Spleen (tissue), 11 donors: ENCODE measurements at regions not wholly inside any gene's neighbourhood (a gene's known extent, or its start where the extent isn't known, plus 50 kb on each side); places are given as distances from the start of the nearest gene placed in this dataset.
A peak's percentile ranks its signal among the peaks of the same experiment; 100 is the strongest.
"Not testable (repeated sequence)": the region's sequence is repeated elsewhere in the genome, so short reads cannot be mapped to it uniquely, and the experiment has no call there.

Experiments used
- DNase-seq: peaks from one replicate; pipeline ENCODE4 v3.0.0-alpha.2; 2020
- H3K27ac ChIP-seq, 8 donors: fragments of 200-600 bp; sonication (generic) in 7 of 8; 1 replicate in 4 of 8; 2 replicates in 4 of 8; pipeline versions ENCODE4 v1.5.0 to v1.8.0; 2016 to 2021; ENCODE audit warnings: inconsistent platforms in 4 of 8, mild to moderate bottlenecking in 4 of 8, moderate library complexity in 1 of 8
- H3K27me3 ChIP-seq, 7 donors: fragments of 200-600 bp; sonication (generic) in 6 of 7; replicated peaks in 1 of 7; 1 replicate in 4 of 7; 2 replicates in 3 of 7; pipeline versions ENCODE4 v1.5.0 to v1.8.0; 2016 to 2021; ENCODE audit warnings: inconsistent platforms in 3 of 7, mild to moderate bottlenecking in 1 of 7
- H3K36me3 ChIP-seq, 6 donors: fragments of 200-600 bp; sonication (generic) in 5 of 6; 1 replicate in 4 of 6; 2 replicates in 2 of 6; pipeline versions ENCODE4 v1.5.0 to v1.8.0; 2016 to 2021; ENCODE audit warnings: inconsistent platforms in 2 of 6
- H3K4me1 ChIP-seq, 6 donors: fragments of 200-600 bp; sonication (generic) in 5 of 6; 1 replicate in 3 of 6; 2 replicates in 3 of 6; pipeline versions ENCODE4 v1.5.0 to v1.8.0; 2016 to 2021; ENCODE audit warnings: inconsistent platforms in 3 of 6
- H3K4me3 ChIP-seq, 8 donors: fragments of 200-600 bp; sonication (generic) in 7 of 8; 1 replicate in 4 of 8; 2 replicates in 4 of 8; pipeline versions ENCODE4 v1.5.0 to v1.8.0; 2016 to 2021; ENCODE audit warnings: inconsistent platforms in 4 of 8, mild to moderate bottlenecking in 4 of 8, moderate library complexity in 2 of 8
- H3K9me3 ChIP-seq, 8 donors: fragments of 200-600 bp; sonication (generic) in 7 of 8; 1 replicate in 4 of 8; 2 replicates in 4 of 8; pipeline versions ENCODE4 v1.5.0 to v1.8.0; 2016 to 2021; ENCODE audit warnings: inconsistent platforms in 4 of 8
- POLR2A ChIP-seq, 3 donors: fragments of 450-650 bp; IDR thresholded peaks; one replicate each; pipeline ENCODE4 v1.5.1; 2017; ENCODE audit warnings: antibody characterized with exemption in 3 of 3, mild to moderate bottlenecking in 1 of 3
- POLR2AphosphoS5 ChIP-seq, 3 donors: sonication (generic); formaldehyde crosslinking; IDR thresholded peaks; one replicate each; pipeline ENCODE4 v1.5.1; 2017; ENCODE audit warnings: antibody characterized with exemption in 3 of 3
- WGBS, 5 donors: extraction: QIAGEN DNeasy Blood & Tissue Kit in 3 of 5; methylation state at CpG; one replicate each; pipeline versions ENCODE4 v1.1.5 to v1.1.7; 2013 to 2018; 5-methylcytosine and 5-hydroxymethylcytosine counted together
- intact Hi-C: fragments of 100-400 bp; cut with DNase I; formaldehyde crosslinking; loops from one replicate; pipeline ENCODE4 v1.15.0; 2023; ENCODE audit warnings: low total_unique reads
- TF ChIP-seq, protein P1 (sequence below), 11 experiments: fragments of 200-600 bp in 7 of 11; fragments of 450-650 bp in 4 of 11; sonication (generic) in 4 of 11; IDR thresholded peaks in 8 of 11; conservative IDR thresholded peaks in 3 of 11; 1 replicate in 7 of 11; 2 replicates in 4 of 11; pipeline versions ENCODE4 v1.4.0 to v1.8.0; 2016 to 2021; ENCODE audit warnings: antibody characterized with exemption in 11 of 11, inconsistent platforms in 4 of 11, mild to moderate bottlenecking in 1 of 11
- donor health status: healthy with polysubstance abuse.
- donor health status: DM: no; HTN: no; CAD: no; lungs with moderate emphysema.
- donor health status: DM: no; HTN: no; CAD: no.
- donor health status: Bipolar disorder and iron deficiency.
- donor health status: healthy.
- donor health status: DM: no; HTN: no; CAD: no.
- donor health status: DM: yes; HTN: yes; CAD: no.

DNA sequence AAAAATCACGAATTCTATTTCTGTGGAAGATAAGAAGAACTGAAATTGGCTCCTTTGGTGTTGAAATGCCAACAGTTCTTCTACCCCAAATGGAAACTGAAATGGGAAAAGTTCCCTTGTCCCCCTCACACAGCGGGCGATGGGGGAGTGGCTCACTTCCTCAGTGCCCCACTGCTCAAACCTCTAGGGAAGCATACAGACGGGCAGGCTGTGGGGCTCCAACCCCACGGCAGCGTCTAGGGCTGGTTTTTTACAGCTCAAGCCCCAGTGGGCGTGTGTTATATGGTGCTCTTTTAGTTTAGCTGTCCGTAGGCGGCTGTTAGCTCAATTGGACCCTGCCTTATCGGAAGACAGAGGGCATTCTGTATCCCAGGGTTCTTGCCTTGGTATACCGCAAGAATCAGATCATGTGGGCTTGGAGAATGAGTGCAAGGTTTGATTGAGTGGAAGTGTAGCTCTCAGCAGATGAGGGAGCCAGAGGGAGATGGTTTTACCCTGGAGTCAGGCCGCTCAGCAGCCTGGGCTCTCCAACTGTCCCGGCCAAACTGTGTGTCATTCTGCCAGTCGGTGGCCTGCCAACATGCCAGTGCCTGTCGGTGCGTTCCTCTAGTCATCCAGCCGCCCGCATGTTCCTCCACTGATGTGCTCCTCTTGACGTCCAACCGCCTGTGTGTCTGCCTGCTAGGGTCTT lies 166.3 kb upstream of the ZNF608 start:
- intact Hi-C loops = no loop called here
- peaks cover 0 to 26% (median 12%) of the 10 kb centered on the region in 6 donors for H3K4me1 ChIP-seq
- 85 to 96% (median 88%) methylated on average over 17 to 20 of the region's 20 CpGs for WGBS, 5 donors
- H3K9me3 ChIP-seq = no peaks in the 10 kb centered on the region
- no peak for DNase-seq
- TF ChIP-seq, protein P1, sequence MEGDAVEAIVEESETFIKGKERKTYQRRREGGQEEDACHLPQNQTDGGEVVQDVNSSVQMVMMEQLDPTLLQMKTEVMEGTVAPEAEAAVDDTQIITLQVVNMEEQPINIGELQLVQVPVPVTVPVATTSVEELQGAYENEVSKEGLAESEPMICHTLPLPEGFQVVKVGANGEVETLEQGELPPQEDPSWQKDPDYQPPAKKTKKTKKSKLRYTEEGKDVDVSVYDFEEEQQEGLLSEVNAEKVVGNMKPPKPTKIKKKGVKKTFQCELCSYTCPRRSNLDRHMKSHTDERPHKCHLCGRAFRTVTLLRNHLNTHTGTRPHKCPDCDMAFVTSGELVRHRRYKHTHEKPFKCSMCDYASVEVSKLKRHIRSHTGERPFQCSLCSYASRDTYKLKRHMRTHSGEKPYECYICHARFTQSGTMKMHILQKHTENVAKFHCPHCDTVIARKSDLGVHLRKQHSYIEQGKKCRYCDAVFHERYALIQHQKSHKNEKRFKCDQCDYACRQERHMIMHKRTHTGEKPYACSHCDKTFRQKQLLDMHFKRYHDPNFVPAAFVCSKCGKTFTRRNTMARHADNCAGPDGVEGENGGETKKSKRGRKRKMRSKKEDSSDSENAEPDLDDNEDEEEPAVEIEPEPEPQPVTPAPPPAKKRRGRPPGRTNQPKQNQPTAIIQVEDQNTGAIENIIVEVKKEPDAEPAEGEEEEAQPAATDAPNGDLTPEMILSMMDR (IDR thresholded peaks at IDR 0.05 in 8 of 11, conservative IDR thresholded peaks at IDR 0.05 in 3 of 11) = no peak
- TF ChIP-seq POLR2A (IDR thresholded peaks at IDR 0.05) (no peak), POLR2AphosphoS5 (IDR thresholded peaks at IDR 0.05) (no peak)
- H3K36me3 ChIP-seq = no peaks in the 10 kb centered on the region
- H3K4me3 ChIP-seq = no peak overlapping the region
- no peaks in the 10 kb centered on the region for H3K27me3 ChIP-seq
- no peak overlapping the region for H3K27ac ChIP-seq

DNA sequence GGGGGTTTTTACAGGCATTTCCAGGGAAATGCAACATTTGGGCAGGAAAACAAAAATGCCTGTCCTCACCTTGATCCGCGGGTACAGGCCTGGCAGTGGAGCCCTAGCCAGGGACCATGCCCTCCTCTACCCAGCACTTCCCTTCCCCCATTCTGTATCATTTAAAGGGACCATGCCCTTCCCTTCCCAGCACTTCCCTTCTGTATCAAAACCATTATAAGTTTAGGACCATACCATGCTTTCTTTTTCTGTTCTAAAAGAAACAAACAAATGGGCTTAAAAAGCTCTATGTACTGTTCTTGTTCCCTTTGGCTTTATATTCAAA lies 166.9 kb upstream of the ZNF608 start:
- intact Hi-C loops = no loop called here
- 56 to 88% (median 85%) methylated on average over 2 of the region's 2 CpGs for WGBS, 5 donors
- Histone ChIP-seq H3K4me1 (peaks cover 0 to 21% (median 12%) of the 10 kb centered on the region in 6 donors), H3K9me3 (no peaks in the 10 kb centered on the region), H3K27me3 (no peaks in the 10 kb centered on the region), H3K4me3 (no peak overlapping the region), H3K27ac (no peak overlapping the region), H3K36me3 (no peaks in the 10 kb centered on the region)
- no peak for DNase-seq
- no peak for TF ChIP-seq POLR2A (IDR thresholded peaks at IDR 0.05)
- TF ChIP-seq, protein P1 (IDR thresholded peaks at IDR 0.05 in 8 of 11, conservative IDR thresholded peaks at IDR 0.05 in 3 of 11) = no peak

DNA sequence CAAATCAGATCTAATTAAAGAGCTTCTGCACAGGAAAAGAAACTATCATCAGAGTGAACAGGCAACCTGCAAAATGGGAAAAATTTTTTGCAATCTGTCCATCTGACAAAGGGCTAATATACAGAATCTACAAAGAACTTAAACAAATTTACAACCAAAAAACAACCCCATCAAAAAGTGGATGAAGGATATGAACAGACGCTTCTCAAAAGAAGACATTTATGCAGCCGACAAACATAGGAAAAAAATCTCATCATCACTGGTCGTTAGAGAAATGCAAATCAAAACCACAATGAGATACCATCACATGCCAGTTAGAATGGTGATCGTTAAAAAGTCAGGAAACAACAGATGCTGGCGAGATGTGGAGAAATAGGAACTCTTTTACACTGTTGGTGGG lies 169.9 kb upstream of the ZNF608 start:
- H3K4me1 ChIP-seq = peaks cover 0 to 27% (median 17%) of the 10 kb centered on the region in 6 donors
- H3K4me3 ChIP-seq, H3K27me3 ChIP-seq, H3K36me3 ChIP-seq, H3K27ac ChIP-seq, DNase-seq, intact Hi-C loops, H3K9me3 ChIP-seq: not testable (repeated sequence)
- WGBS, 5 donors = 16 to 40% (median 29%) methylated on average over 5 of the region's 5 CpGs

DNA sequence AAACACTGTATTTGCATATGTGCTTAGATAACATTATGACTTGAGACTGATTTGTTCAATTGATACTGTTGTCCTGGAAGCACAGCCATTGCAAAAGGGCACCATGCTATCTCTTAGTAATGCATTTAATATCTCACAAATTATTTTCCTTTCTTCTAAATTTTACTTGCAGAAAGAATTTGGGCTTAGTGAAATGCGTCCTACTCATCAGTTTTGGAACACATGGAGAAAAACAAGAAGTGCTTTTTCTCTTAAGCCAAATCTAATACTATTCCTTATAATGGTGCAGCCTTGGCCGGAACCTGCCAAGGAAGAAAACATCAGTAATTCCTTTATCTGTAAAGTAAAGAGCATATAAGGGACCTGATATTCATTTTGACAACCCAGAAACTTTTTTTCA lies 172.2 kb upstream of the ZNF608 start:
- DNase-seq = no peak
- Histone ChIP-seq H3K9me3 (no peaks in the 10 kb centered on the region), H3K36me3 (no peaks in the 10 kb centered on the region), H3K27me3 (no peaks in the 10 kb centered on the region), H3K4me3 (no peak overlapping the region), H3K27ac (peak overlapping the region in 3 of 8 donors; percentile 28 to 58 (median 49)), H3K4me1 (peaks cover 3 to 50% (median 27%) of the 10 kb centered on the region in 6 donors)
- TF ChIP-seq, protein P1 (IDR thresholded peaks at IDR 0.05 in 8 of 11, conservative IDR thresholded peaks at IDR 0.05 in 3 of 11) = no peak
- TF ChIP-seq POLR2AphosphoS5 (IDR thresholded peaks at IDR 0.05) (no peak), POLR2A (IDR thresholded peaks at IDR 0.05) (no peak)
- intact Hi-C loops = no loop called here
- WGBS, 5 donors = 81 to 95% (median 84%) methylated on average over 2 of the region's 2 CpGs

DNA sequence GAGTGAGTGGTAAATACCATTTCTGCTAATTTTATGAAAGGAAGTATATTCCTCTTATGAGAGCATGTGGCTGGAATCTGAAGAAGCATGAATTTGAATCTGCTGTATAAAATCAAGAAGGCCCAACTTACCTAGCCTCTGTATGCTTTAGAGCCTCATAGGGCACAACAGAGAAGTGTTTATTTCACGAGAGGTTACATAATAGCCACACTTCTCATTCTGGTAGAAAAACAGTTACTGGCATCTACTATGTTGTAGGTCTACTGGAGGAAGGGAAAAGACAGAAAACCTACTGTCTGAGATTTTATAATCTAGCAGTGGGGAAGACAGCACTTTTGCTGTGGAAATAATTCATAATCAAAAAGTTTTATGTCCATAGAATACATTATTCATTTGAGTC lies 172.6 kb upstream of the ZNF608 start:
- 38 to 74% (median 49%) methylated on average over 1 of the region's 1 CpG for WGBS, 5 donors
- Histone ChIP-seq H3K4me1 (peaks cover 3 to 53% (median 27%) of the 10 kb centered on the region in 6 donors), H3K4me3 (no peak overlapping the region), H3K27ac (peak overlapping the region in 3 of 8 donors; percentile 28 to 58 (median 49)), H3K36me3 (no peaks in the 10 kb centered on the region), H3K27me3 (no peaks in the 10 kb centered on the region), H3K9me3 (no peaks in the 10 kb centered on the region)
- DNase-seq = no peak
- no peak for TF ChIP-seq POLR2AphosphoS5 (IDR thresholded peaks at IDR 0.05)
- no peak for TF ChIP-seq POLR2A (IDR thresholded peaks at IDR 0.05)
- TF ChIP-seq, protein P1 (IDR thresholded peaks at IDR 0.05 in 8 of 11, conservative IDR thresholded peaks at IDR 0.05 in 3 of 11) = no peak
- intact Hi-C loops = no loop called here
